Mesothelial cell of epicardium (in vitro differentiated cells): ENCODE measurements at regions not wholly inside any gene's neighbourhood (a gene's known extent, or its start where the extent isn't known, plus 50 kb on each side); places are given as distances from the start of the nearest gene placed in this dataset.

Experiments
- DNase-seq, 2 experiments: peaks; one replicate each; pipeline ENCODE4 v3.0.0; 2021; ENCODE audit warnings: low spot score in 2 of 2; ENCODE audit not compliant: unreplicated experiment in 2 of 2
- H3K27ac Mint-ChIP-seq: 2 replicates; pipeline ENCODE4 v1.8.0; 2021; ENCODE audit warnings: mixed read lengths
- H3K27me3 Mint-ChIP-seq: 2 replicates; pipeline ENCODE4 v1.8.0; 2021; ENCODE audit warnings: low read depth, mixed read lengths
- H3K36me3 Mint-ChIP-seq: 2 replicates; pipeline ENCODE4 v1.8.0; 2021; ENCODE audit warnings: mixed read lengths
- H3K4me1 Mint-ChIP-seq: 2 replicates; pipeline ENCODE4 v1.8.0; 2021; ENCODE audit warnings: mixed read lengths
- H3K4me3 Mint-ChIP-seq: 2 replicates; pipeline ENCODE4 v1.8.0; 2021; ENCODE audit warnings: mild to moderate bottlenecking, moderate library complexity, mixed read lengths
- H3K9me3 Mint-ChIP-seq: 2 replicates; pipeline ENCODE4 v1.8.0; 2021; ENCODE audit warnings: mixed read lengths
- TF ChIP-seq, protein P1 (sequence below): fragments of 200-600 bp; sonication (generic); IDR thresholded peaks from one replicate; pipeline ENCODE4 v1.5.0; 2021; ENCODE audit warnings: antibody characterized with exemption; ENCODE audit not compliant: unreplicated experiment

DNA sequence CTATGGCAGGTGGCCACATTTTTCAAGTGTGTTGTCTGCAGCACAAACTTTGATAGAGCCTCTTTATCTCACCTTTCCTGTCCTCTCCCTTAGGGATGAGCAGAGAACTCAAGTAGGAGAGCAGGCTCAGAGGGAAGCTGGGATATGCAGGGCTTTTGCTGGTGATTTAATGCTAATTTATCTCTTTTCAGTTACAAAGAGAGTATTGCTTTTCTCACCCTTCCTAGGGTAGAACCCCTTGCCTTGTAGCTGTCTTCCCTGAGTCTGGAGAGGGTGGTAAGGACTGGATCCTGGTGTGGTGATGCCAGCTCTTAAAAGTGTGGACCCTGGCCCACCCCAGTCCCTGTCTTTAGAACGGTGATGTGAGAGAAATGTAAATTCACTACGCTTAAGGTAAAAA lies 1061.4 kb downstream of the TYW1 start:
- Mint-ChIP-seq H3K9me3 (peaks cover 5% of the 10 kb centered on the region), H3K27me3 (peaks cover 23% of the 10 kb centered on the region), H3K4me3 (no peak overlapping the region), H3K27ac (no peak overlapping the region), H3K36me3 (no peaks in the 10 kb centered on the region), H3K4me1 (peaks cover 8% of the 10 kb centered on the region)
- DNase-seq: no peak
- TF ChIP-seq, protein P1, sequence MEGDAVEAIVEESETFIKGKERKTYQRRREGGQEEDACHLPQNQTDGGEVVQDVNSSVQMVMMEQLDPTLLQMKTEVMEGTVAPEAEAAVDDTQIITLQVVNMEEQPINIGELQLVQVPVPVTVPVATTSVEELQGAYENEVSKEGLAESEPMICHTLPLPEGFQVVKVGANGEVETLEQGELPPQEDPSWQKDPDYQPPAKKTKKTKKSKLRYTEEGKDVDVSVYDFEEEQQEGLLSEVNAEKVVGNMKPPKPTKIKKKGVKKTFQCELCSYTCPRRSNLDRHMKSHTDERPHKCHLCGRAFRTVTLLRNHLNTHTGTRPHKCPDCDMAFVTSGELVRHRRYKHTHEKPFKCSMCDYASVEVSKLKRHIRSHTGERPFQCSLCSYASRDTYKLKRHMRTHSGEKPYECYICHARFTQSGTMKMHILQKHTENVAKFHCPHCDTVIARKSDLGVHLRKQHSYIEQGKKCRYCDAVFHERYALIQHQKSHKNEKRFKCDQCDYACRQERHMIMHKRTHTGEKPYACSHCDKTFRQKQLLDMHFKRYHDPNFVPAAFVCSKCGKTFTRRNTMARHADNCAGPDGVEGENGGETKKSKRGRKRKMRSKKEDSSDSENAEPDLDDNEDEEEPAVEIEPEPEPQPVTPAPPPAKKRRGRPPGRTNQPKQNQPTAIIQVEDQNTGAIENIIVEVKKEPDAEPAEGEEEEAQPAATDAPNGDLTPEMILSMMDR: no peak

DNA sequence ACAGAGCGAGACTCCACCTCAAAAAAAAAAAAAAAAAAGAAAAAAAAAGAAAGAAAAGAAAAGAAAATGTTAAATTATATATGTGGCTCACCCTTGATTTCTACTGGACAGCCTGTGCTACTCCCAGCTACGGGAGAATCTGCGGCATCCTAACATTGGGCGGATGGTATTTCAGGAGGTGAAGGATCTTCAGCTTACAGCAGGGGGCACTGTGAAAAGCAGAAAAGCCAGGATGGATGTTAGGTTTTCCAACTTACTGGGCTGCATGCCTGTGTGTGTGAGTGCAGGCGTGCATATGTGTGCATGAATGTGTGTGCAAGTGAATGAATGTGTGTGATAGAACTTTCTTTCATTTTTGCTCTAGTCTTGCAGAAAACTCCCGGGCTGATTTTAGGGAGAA lies 1066.5 kb downstream of the TYW1 start:
- Mint-ChIP-seq H3K27ac (no peak overlapping the region), H3K9me3 (peaks cover 5% of the 10 kb centered on the region), H3K27me3 (peaks cover 9% of the 10 kb centered on the region), H3K4me3 (no peak overlapping the region), H3K4me1 (peaks cover 18% of the 10 kb centered on the region), H3K36me3 (no peaks in the 10 kb centered on the region)
- DNase-seq: no peak
- TF ChIP-seq, protein P1: peak; percentile 44

DNA sequence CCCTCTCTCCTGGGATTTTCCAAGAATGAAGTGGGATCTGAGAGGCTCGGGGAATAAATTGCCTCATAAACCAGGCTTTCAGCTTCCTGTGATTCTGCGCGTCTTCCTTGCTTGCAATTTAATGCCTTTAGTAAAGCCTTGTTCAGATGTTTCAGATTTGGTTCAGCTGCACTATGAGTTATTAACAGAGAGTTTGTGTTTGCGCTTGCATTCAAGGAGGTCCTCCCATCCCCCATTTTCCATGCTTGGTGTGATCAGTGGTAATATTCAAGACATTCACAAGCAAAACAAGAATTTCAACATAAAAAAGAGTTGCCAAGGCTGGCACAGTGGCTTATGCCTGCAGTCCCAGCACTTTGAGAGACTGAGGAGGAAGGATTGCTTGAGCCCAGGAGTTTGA lies 1068.9 kb downstream of the TYW1 start:
- Mint-ChIP-seq H3K4me3 (no peak overlapping the region), H3K27ac (peak overlapping the region; percentile 40), H3K9me3 (peaks cover under 1% of the 10 kb centered on the region), H3K27me3 (peaks cover under 1% of the 10 kb centered on the region), H3K4me1 (peaks cover 16% of the 10 kb centered on the region), H3K36me3 (no peaks in the 10 kb centered on the region)
- TF ChIP-seq, protein P1: no peak
- DNase-seq: no peak

DNA sequence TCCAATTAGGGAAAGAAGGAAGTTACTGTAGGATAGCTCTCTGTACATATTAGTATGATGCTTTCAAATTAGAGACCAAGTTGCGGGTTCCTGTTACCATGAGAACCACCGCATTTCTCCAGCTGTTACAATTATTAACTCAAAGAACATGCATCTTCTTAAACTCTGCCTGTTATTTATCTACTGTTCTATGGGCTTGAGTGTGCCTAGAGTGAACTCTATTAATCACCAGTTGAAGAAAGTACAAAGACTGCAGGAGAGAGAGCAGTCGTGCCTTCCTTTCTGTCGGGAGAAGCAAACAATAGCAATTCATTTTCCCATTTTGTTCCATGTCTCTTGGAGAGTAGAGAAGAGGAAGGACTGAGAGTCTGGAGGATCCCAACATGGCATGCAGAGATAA lies 1071.2 kb downstream of the TYW1 start:
- Mint-ChIP-seq H3K4me3 (no peak overlapping the region), H3K27ac (no peak overlapping the region), H3K27me3 (no peaks in the 10 kb centered on the region), H3K36me3 (no peaks in the 10 kb centered on the region), H3K9me3 (no peaks in the 10 kb centered on the region), H3K4me1 (peaks cover 16% of the 10 kb centered on the region)
- TF ChIP-seq, protein P1: no peak
- no peak for DNase-seq

DNA sequence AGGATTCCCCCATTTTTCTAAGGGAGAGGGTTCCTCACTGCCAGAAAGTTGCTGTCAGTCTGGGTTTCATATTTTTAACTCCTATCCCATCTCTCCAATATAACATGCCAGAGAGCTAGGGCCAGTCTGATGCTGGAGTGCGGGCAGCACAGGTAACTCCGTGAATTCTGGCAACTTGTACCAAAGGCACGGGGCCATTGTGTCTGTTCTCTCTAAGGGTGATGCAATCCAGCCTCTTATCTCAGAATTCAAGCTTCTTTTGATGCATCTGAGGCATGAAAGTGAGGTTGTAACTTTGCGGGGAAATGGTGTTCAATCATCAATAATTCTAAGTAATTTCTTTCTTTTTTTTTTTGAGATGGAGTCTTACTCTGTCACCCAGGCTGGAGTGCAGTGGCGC lies 1074.4 kb downstream of the TYW1 start:
- H3K36me3 Mint-ChIP-seq: no peaks in the 10 kb centered on the region
- no peak overlapping the region for H3K4me3 Mint-ChIP-seq
- DNase-seq: no peak
- H3K27ac Mint-ChIP-seq: no peak overlapping the region
- peaks cover 11% of the 10 kb centered on the region for H3K4me1 Mint-ChIP-seq
- TF ChIP-seq, protein P1: no peak
- no peaks in the 10 kb centered on the region for H3K9me3 Mint-ChIP-seq
- peaks cover 4% of the 10 kb centered on the region for H3K27me3 Mint-ChIP-seq

DNA sequence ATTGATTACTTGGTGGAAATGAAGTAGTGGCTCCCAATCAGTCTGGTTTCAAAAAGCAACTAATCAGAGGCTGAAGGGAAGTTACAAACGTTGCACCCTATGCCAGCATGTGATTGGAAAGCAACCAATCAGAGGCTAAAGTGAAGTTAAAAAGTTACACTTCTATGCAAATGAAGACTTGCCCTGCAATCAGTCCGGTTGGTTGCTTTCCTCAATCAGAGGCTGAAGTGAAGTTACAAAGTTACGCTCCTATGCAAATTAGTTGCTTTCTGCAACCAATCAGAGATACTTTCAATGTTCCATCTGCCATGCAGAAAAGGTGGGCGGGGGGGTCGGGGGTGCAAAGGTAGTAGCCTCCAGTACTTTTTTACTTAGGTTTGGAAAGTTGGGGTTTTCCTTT lies 1077.1 kb downstream of the TYW1 start:
- H3K27me3 Mint-ChIP-seq: peaks cover 4% of the 10 kb centered on the region
- H3K36me3 Mint-ChIP-seq: no peaks in the 10 kb centered on the region
- TF ChIP-seq, protein P1: no peak
- no peaks in the 10 kb centered on the region for H3K4me1 Mint-ChIP-seq
- no peak overlapping the region for H3K27ac Mint-ChIP-seq
- H3K9me3 Mint-ChIP-seq: peaks cover 3% of the 10 kb centered on the region
- no peak for DNase-seq
- H3K4me3 Mint-ChIP-seq: no peak overlapping the region
